Activated CD4-positive, alpha-beta T cell treated with anti-CD3 and anti-CD28 coated beads, Interleukin-2, amount 10 ng/mL, durations not matched to agents 7 days and 5 days (primary cell): ENCODE measurements at regions not wholly inside any gene's neighbourhood (a gene's known extent, or its start where the extent isn't known, plus 50 kb on each side); places are given as distances from the start of the nearest gene placed in this dataset. TPM values are rescaled to one million over a fixed set of nuclear protein-coding genes. Genes with fewer than 3 reads are reported as not detected.
"Not testable (repeated sequence)": the region's sequence is repeated elsewhere in the genome, so short reads cannot be mapped to it uniquely, and the experiment has no call there.

Experiments
- CTCF ChIA-PET: fragments of 350-600 bp; sonication (Branson Sonifier 250); formaldehyde crosslinking; loops from one replicate; lab custom pipeline; 2021; ENCODE audit warnings: antibody characterized with exemption; lab: Charles Lee
- POLR2A ChIA-PET: fragments of 350-600 bp; sonication (Branson Sonifier 250); formaldehyde crosslinking; loops from one replicate; lab custom pipeline; 2021; ENCODE audit warnings: antibody characterized with exemption; lab: Charles Lee
- DNase-seq: peaks from one replicate; pipeline ENCODE4 v3.0.0-alpha.2; 2020
- H3K27ac Mint-ChIP-seq: one replicate; pipeline ENCODE4 v1.8.0; 2021; ENCODE audit warnings: mild to moderate bottlenecking, moderate library complexity, mixed read lengths
- H3K27me3 Mint-ChIP-seq: one replicate; pipeline ENCODE4 v1.8.0; 2021; ENCODE audit warnings: mixed read lengths
- H3K36me3 Mint-ChIP-seq: one replicate; pipeline ENCODE4 v1.8.0; 2021; ENCODE audit warnings: low read depth, mixed read lengths
- H3K4me1 Mint-ChIP-seq: one replicate; pipeline ENCODE4 v1.8.0; 2021; ENCODE audit warnings: mixed read lengths
- H3K4me3 Mint-ChIP-seq: one replicate; pipeline ENCODE4 v1.8.0; 2021; ENCODE audit warnings: mild to moderate bottlenecking, moderate library complexity, mixed read lengths
- H3K9me3 Mint-ChIP-seq: one replicate; pipeline ENCODE4 v1.8.0; 2021; ENCODE audit warnings: mixed read lengths
- microRNA-seq: library from miRNA; unstranded; fragments of <30 nt; microRNA quantifications from one replicate; pipeline ENCODE4 v1.2.0, GENCODE V29; 2021; ENCODE audit warnings: borderline microRNAs expressed, borderline replicate concordance

DNA sequence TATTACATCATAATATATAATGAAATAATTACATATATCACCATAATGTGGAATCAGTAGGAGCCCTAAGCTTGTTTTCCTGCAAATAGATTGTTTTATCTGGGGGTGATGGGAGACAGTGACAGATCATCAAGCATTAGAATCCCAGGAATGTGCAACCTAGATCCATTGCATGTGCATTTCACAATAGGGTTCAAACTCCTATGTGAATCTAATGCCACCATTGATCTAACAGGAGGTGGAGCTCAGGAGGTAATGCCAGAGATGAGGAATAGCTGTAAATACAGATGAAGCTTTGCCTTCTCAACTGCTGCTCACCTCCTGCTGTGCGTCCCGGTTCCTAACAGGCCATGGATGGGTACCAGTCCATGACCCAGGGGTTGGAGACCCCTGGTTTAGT lies 63.8 kb upstream of the CHORDC1 start:
- CTCF ChIA-PET, result no interaction called here
- H3K27ac Mint-ChIP-seq, result no peak overlapping the region
- H3K9me3 Mint-ChIP-seq, result no peaks in the 10 kb centered on the region
- no peaks in the 10 kb centered on the region for H3K36me3 Mint-ChIP-seq
- no peak overlapping the region for H3K4me3 Mint-ChIP-seq
- POLR2A ChIA-PET, result no interaction called here
- H3K4me1 Mint-ChIP-seq, result no peaks in the 10 kb centered on the region
- DNase-seq, result no peak
- no peaks in the 10 kb centered on the region for H3K27me3 Mint-ChIP-seq

DNA sequence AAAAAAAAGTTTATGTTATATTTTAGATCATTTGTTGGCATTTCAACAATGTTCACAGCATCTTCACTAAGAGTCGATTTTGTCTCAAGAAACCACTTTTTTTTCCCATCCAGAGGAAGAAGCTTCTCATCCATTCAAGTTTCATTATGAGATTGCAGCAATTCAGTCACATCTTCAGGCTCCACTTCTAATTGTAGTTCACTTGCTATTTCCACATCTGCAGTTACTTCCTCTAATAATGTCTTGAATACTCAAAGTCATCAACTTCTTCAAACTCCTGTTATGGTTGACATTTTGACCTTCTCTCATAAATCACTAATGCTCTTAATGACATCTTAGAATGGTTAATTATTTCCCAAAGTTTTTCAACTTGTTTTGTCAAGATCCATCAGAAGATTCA lies 61.3 kb upstream of the CHORDC1 start:
- Mint-ChIP-seq H3K36me3 (no peaks in the 10 kb centered on the region), H3K27ac (no peak overlapping the region), H3K9me3 (no peaks in the 10 kb centered on the region), H3K4me3 (no peak overlapping the region), H3K27me3 (peaks cover 2% of the 10 kb centered on the region), H3K4me1 (no peaks in the 10 kb centered on the region)
- no peak for DNase-seq
- ChIA-PET POLR2A (no interaction called here), CTCF (no interaction called here)

DNA sequence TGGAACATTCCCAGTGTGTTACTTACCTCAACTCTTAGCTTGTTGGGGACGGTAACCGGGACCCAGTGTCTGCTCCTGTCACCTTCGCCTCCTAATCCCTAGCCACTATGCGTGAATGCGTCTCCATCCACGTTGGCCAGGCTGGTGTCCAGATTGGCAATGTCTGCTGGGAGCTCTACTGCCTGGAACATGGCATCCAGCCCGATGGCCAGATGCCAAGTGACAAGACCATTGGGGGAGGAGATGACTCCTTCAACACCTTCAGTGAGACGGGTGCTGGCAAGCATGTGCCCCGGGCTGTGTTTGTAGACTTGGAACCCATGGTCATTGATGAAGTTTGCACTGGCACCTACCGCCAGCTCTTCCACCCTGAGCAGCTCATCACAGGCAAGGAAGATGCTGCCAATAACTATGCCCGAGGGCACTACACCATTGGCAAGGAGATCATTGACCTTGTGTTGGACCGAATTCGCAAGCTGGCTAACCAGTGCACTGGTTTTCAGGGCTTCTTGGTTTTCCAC lies 59.8 kb upstream of the CHORDC1 start:
- H3K9me3 Mint-ChIP-seq, H3K27ac Mint-ChIP-seq, H3K4me3 Mint-ChIP-seq, CTCF ChIA-PET, H3K4me1 Mint-ChIP-seq, H3K27me3 Mint-ChIP-seq, POLR2A ChIA-PET, H3K36me3 Mint-ChIP-seq, DNase-seq: not testable (repeated sequence)

DNA sequence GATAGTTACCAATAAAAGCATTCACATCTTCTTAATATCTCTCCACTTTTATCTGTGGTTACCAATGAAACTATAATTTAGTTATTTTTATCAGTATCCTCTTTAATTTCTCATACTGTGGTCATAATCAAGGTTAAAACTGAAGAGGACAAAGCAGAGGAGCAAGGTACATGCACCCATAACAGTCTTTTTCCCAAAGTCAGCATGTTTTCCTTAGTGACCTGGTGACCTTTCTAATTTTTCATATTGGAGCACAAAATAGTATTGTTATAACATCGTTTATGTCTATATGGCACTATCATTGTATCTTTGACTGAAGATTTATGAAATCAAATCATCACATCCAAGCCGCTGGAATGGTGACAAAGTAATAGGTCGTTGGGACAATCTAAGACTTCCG lies 51.5 kb upstream of the CHORDC1 start:
- DNase-seq, result no peak
- Mint-ChIP-seq H3K9me3 (no peaks in the 10 kb centered on the region), H3K36me3 (no peaks in the 10 kb centered on the region), H3K4me3 (no peak overlapping the region), H3K27me3 (no peaks in the 10 kb centered on the region), H3K27ac (no peak overlapping the region), H3K4me1 (no peaks in the 10 kb centered on the region)
- POLR2A ChIA-PET, result no interaction called here
- CTCF ChIA-PET, result no interaction called here

Small RNA genes lying in the stretch of these regions (microRNA-seq; reads per million reads assigned to microRNA genes)
- gene MIR1261 (not detected), gene MIR4490 (not detected)
